ENCODE measurements at regions not wholly inside any gene's neighbourhood (a gene's known extent, or its start where the extent isn't known, plus 50 kb on each side); places are given as distances from the start of the nearest gene placed in this dataset.

GRCh38 chr13:58437427-58437826 lies 805.9 kb downstream of the PCDH17 start:
- Histone ChIP-seq H3K4me2 (ENCODE audit: low read length) (no peak overlapping the region), H2AFZ (no peak overlapping the region), H3K79me2 (no peaks in the 10 kb centered on the region), H3K36me3 (ENCODE audit: control insufficient read depth, insufficient read depth, low read length) (no peaks in the 10 kb centered on the region), H3K9ac (no peak overlapping the region), H3K27ac (no peak overlapping the region), H3K4me1 (no peaks in the 10 kb centered on the region), H3K9me3 (ENCODE audit: control insufficient read depth, low read length) (no peaks in the 10 kb centered on the region), H3K27me3 (ENCODE audit: control insufficient read depth, insufficient read depth, low read length) (no peaks in the 10 kb centered on the region), H3K4me3 (ENCODE audit: low read depth, low read length) (no peak overlapping the region)
- no peak for TF ChIP-seq CTCF (IDR thresholded peaks at IDR 0.05)

GRCh38 chr13:58446979-58447378 lies 815.4 kb downstream of the PCDH17 start:
- no peaks in the 10 kb centered on the region for H3K4me1 ChIP-seq
- no peak overlapping the region for H3K27ac ChIP-seq
- no peak overlapping the region for H2AFZ ChIP-seq
- H3K4me3 ChIP-seq (ENCODE audit: low read depth, low read length): no peak overlapping the region
- TF ChIP-seq CTCF (IDR thresholded peaks at IDR 0.05): no peak
- H3K36me3 ChIP-seq (ENCODE audit: control insufficient read depth, insufficient read depth, low read length): no peaks in the 10 kb centered on the region
- no peaks in the 10 kb centered on the region for H3K79me2 ChIP-seq
- H3K4me2 ChIP-seq (ENCODE audit: low read length): no peak overlapping the region
- H3K9ac ChIP-seq: no peak overlapping the region
- H3K9me3 ChIP-seq (ENCODE audit: control insufficient read depth, low read length): no peaks in the 10 kb centered on the region
- no peaks in the 10 kb centered on the region for H3K27me3 ChIP-seq (ENCODE audit: control insufficient read depth, insufficient read depth, low read length)

GRCh38 chr13:58452123-58452623 lies 820.6 kb downstream of the PCDH17 start:
- no peak overlapping the region for H3K27ac ChIP-seq
- H3K36me3 ChIP-seq (ENCODE audit: control insufficient read depth, insufficient read depth, low read length): no peaks in the 10 kb centered on the region
- H3K9ac ChIP-seq: no peak overlapping the region
- H3K4me1 ChIP-seq: no peaks in the 10 kb centered on the region
- H3K9me3 ChIP-seq (ENCODE audit: control insufficient read depth, low read length): no peaks in the 10 kb centered on the region
- H3K27me3 ChIP-seq (ENCODE audit: control insufficient read depth, insufficient read depth, low read length): no peaks in the 10 kb centered on the region
- no peak for TF ChIP-seq CTCF (IDR thresholded peaks at IDR 0.05)
- H2AFZ ChIP-seq: no peak overlapping the region
- no peak overlapping the region for H3K4me2 ChIP-seq (ENCODE audit: low read length)
- H3K79me2 ChIP-seq: no peaks in the 10 kb centered on the region
- H3K4me3 ChIP-seq (ENCODE audit: low read depth, low read length): no peak overlapping the region

GRCh38 chr13:58455094-58455493 lies 823.5 kb downstream of the PCDH17 start:
- H3K9ac ChIP-seq: no peak overlapping the region
- no peak for TF ChIP-seq CTCF (IDR thresholded peaks at IDR 0.05)
- H3K36me3 ChIP-seq (ENCODE audit: control insufficient read depth, insufficient read depth, low read length): no peaks in the 10 kb centered on the region
- H3K79me2 ChIP-seq: no peaks in the 10 kb centered on the region
- no peaks in the 10 kb centered on the region for H3K27me3 ChIP-seq (ENCODE audit: control insufficient read depth, insufficient read depth, low read length)
- no peak overlapping the region for H3K4me2 ChIP-seq (ENCODE audit: low read length)
- no peak overlapping the region for H2AFZ ChIP-seq
- H3K4me3 ChIP-seq (ENCODE audit: low read depth, low read length): no peak overlapping the region
- no peaks in the 10 kb centered on the region for H3K9me3 ChIP-seq (ENCODE audit: control insufficient read depth, low read length)
- H3K27ac ChIP-seq: no peak overlapping the region
- H3K4me1 ChIP-seq: no peaks in the 10 kb centered on the region

- Histone ChIP-seq H2AFZ (no peak overlapping the region), H3K36me3 (ENCODE audit: control insufficient read depth, insufficient read depth, low read length) (no peaks in the 10 kb centered on the region), H3K27me3 (ENCODE audit: control insufficient read depth, insufficient read depth, low read length) (no peaks in the 10 kb centered on the region), H3K4me2 (ENCODE audit: low read length) (no peak overlapping the region), H3K4me3 (ENCODE audit: low read depth, low read length) (no peak overlapping the region), H3K4me1 (no peaks in the 10 kb centered on the region), H3K27ac (no peak overlapping the region), H3K79me2 (no peaks in the 10 kb centered on the region), H3K9ac (no peak overlapping the region), H3K9me3 (ENCODE audit: control insufficient read depth, low read length) (no peaks in the 10 kb centered on the region)
- TF ChIP-seq CTCF (IDR thresholded peaks at IDR 0.05): no peak
These were observed 829.7 kb downstream of the PCDH17 start for GRCh38 chr13:58461217-58461616.
